H9 (cell line): ENCODE measurements at regions not wholly inside any gene's neighbourhood (a gene's known extent, or its start where the extent isn't known, plus 50 kb on each side); places are given as distances from the start of the nearest gene placed in this dataset.

Source experiments
- DNase-seq: peaks from one replicate; pipeline ENCODE4 v3.0.0-alpha.2; 2017
- H2AFZ ChIP-seq: one replicate; pipeline ENCODE4 v1.6.1; 2013; ENCODE audit warnings: mild to moderate bottlenecking, low read length, control low read depth, moderate library complexity
- H2AK5ac ChIP-seq: 2 replicates; pipeline ENCODE4 v1.6.1; 2013; ENCODE audit warnings: low read length, control low read depth, mixed read lengths; ENCODE audit not compliant: insufficient read length
- H2BK120ac ChIP-seq: one replicate; pipeline ENCODE4 v1.6.1; 2013; ENCODE audit warnings: low read depth, mild to moderate bottlenecking, low read length, control low read depth, inconsistent platforms; ENCODE audit not compliant: poor library complexity, severe bottlenecking
- H2BK12ac ChIP-seq: 2 replicates; pipeline ENCODE4 v1.6.1; 2013; ENCODE audit warnings: low read length, control low read depth, mixed read lengths, low read depth; ENCODE audit not compliant: insufficient read length
- H2BK15ac ChIP-seq: 2 replicates; pipeline ENCODE4 v1.6.1; 2013; ENCODE audit warnings: low read depth, low read length, control low read depth
- H2BK20ac ChIP-seq: one replicate; pipeline ENCODE4 v1.6.1; 2013; ENCODE audit warnings: low read depth, mild to moderate bottlenecking, low read length, control low read depth, inconsistent platforms; ENCODE audit not compliant: poor library complexity, severe bottlenecking
- H2BK5ac ChIP-seq: 2 replicates; pipeline ENCODE4 v1.6.1; 2013; ENCODE audit warnings: low read length, control low read depth, mixed read lengths; ENCODE audit not compliant: insufficient read length
- H3K14ac ChIP-seq: 2 replicates; pipeline ENCODE4 v1.6.1; 2013; ENCODE audit warnings: low read length, control low read depth; ENCODE audit not compliant: insufficient read depth
- H3K18ac ChIP-seq: 2 replicates; pipeline ENCODE4 v1.6.1; 2013; ENCODE audit warnings: low read depth, mild to moderate bottlenecking, mixed read lengths, low read length, control low read depth; ENCODE audit not compliant: insufficient read length
- H3K23ac ChIP-seq: 2 replicates; pipeline ENCODE4 v1.6.1; 2013; ENCODE audit warnings: low read length, control low read depth, mixed read lengths, low read depth; ENCODE audit not compliant: insufficient read length
- H3K23me2 ChIP-seq: 2 replicates; pipeline ENCODE4 v1.6.1; 2013; ENCODE audit warnings: low read depth, mild to moderate bottlenecking, mixed read lengths, low read length, control low read depth; ENCODE audit not compliant: insufficient read length, poor library complexity, severe bottlenecking
- H3K27ac ChIP-seq: 2 replicates; pipeline ENCODE4 v1.5.1; 2013; ENCODE audit warnings: low read length, control low read depth, mixed read lengths, low read depth; ENCODE audit not compliant: insufficient read length
- H3K27me3 ChIP-seq: 2 replicates; pipeline ENCODE4 v1.6.1; 2013; ENCODE audit warnings: low read length, control low read depth, inconsistent platforms; ENCODE audit not compliant: insufficient read depth
- H3K4ac ChIP-seq: 2 replicates; pipeline ENCODE4 v1.6.1; 2013; ENCODE audit warnings: low read depth, mild to moderate bottlenecking, control low read depth, inconsistent platforms, low read length, moderate library complexity
- H3K4me1 ChIP-seq: 2 replicates; pipeline ENCODE4 v1.6.1; 2013; ENCODE audit warnings: low read length, control low read depth, inconsistent platforms; ENCODE audit not compliant: insufficient read depth
- H3K4me2 ChIP-seq: 2 replicates; pipeline ENCODE4 v1.6.1; 2013; ENCODE audit warnings: low read length, control low read depth, mixed read lengths; ENCODE audit not compliant: insufficient read length, insufficient read depth
- H3K56ac ChIP-seq: 2 replicates; pipeline ENCODE4 v1.6.1; 2013; ENCODE audit warnings: low read depth, mild to moderate bottlenecking, mixed read lengths, low read length, control low read depth; ENCODE audit not compliant: insufficient read length
- H3K79me1 ChIP-seq: 2 replicates; pipeline ENCODE4 v1.6.1; 2013; ENCODE audit warnings: low read depth, mild to moderate bottlenecking, moderate library complexity, low read length, control low read depth, inconsistent platforms; ENCODE audit not compliant: insufficient read depth, poor library complexity, severe bottlenecking
- H3K79me2 ChIP-seq: 2 replicates; pipeline ENCODE4 v1.6.1; 2013; ENCODE audit warnings: low read length, control low read depth, inconsistent platforms; ENCODE audit not compliant: insufficient read depth
- H3K9ac ChIP-seq: 2 replicates; pipeline ENCODE4 v1.6.1; 2013; ENCODE audit warnings: low read length, control low read depth, mixed read lengths; ENCODE audit not compliant: insufficient read length; ENCODE audit errors: extremely low read depth
- H3K9me3 ChIP-seq: one replicate; pipeline ENCODE4 v1.6.1; 2013; ENCODE audit warnings: low read depth, low read length, inconsistent platforms; ENCODE audit not compliant: control insufficient read depth
- H3T11ph ChIP-seq: one replicate; pipeline ENCODE4 v1.6.1; 2013; ENCODE audit warnings: mild to moderate bottlenecking, low read length, control low read depth, inconsistent platforms
- H4K20me1 ChIP-seq: one replicate; pipeline ENCODE4 v1.6.1; 2013; ENCODE audit not compliant: control insufficient read depth, insufficient read length, insufficient read depth
- H4K5ac ChIP-seq: 2 replicates; pipeline ENCODE4 v1.6.1; 2013; ENCODE audit warnings: low read depth, mild to moderate bottlenecking, mixed read lengths, low read length, control low read depth; ENCODE audit not compliant: insufficient read length
- H4K8ac ChIP-seq: replicated peaks from 2 replicates; pipeline ENCODE4 v1.6.1; 2013; ENCODE audit warnings: low read length, control low read depth, mixed read lengths, low read depth; ENCODE audit not compliant: insufficient read length
- H4K91ac ChIP-seq: 2 replicates; pipeline ENCODE4 v1.6.1; 2013; ENCODE audit warnings: low read depth, mild to moderate bottlenecking, moderate library complexity, mixed read lengths, low read length, control low read depth; ENCODE audit not compliant: insufficient read length
- H3K27ac Mint-ChIP-seq, 3 experiments: 2 replicates in 2 of 3; 3 replicates in 1 of 3; pipeline ENCODE4 v1.8.0; 2020 to 2021; ENCODE audit warnings: mixed read lengths in 3 of 3, mild to moderate bottlenecking in 1 of 3, moderate library complexity in 1 of 3
- H3K27me3 Mint-ChIP-seq: 2 replicates; pipeline ENCODE4 v1.8.0; 2021; ENCODE audit warnings: low read depth, mild to moderate bottlenecking, moderate library complexity, mixed read lengths
- H3K36me3 Mint-ChIP-seq, 3 experiments: 2 replicates in 2 of 3; 3 replicates in 1 of 3; pipeline ENCODE4 v1.8.0; 2020 to 2021; ENCODE audit warnings: low read depth in 3 of 3, mixed read lengths in 3 of 3; ENCODE audit not compliant: insufficient read depth in 1 of 3
- H3K4me1 Mint-ChIP-seq, 2 experiments: 2 replicates each; pipeline ENCODE4 v1.8.0; 2020; ENCODE audit warnings: mixed read lengths in 2 of 2
- H3K4me3 Mint-ChIP-seq, 2 experiments: 2 replicates in 1 of 2; 3 replicates in 1 of 2; pipeline ENCODE4 v1.8.0; 2020 to 2021; ENCODE audit warnings: mild to moderate bottlenecking in 2 of 2, mixed read lengths in 2 of 2, moderate library complexity in 1 of 2
- H3K9me3 Mint-ChIP-seq, 2 experiments: 2 replicates in 1 of 2; 3 replicates in 1 of 2; pipeline ENCODE4 v1.8.0; 2020; ENCODE audit warnings: mild to moderate bottlenecking in 2 of 2, mixed read lengths in 2 of 2, moderate library complexity in 1 of 2
- CTCF ChIP-seq: fragments of 200-600 bp; sonication (generic); conservative IDR thresholded peaks from 3 replicates; pipeline ENCODE4 v1.8.0; 2021; ENCODE audit warnings: antibody characterized with exemption, mild to moderate bottlenecking
- WGBS: extraction: QIAGEN DNeasy Blood & Tissue Kit; methylation state at CpG from one replicate; pipeline ENCODE4 v1.1.7; 2013; ENCODE audit warnings: missing lambda C conversion rate, low lambda C conversion rate, mixed read lengths; ENCODE audit not compliant: insufficient read length; ENCODE audit errors: extremely low coverage; 5-methylcytosine and 5-hydroxymethylcytosine counted together

DNA sequence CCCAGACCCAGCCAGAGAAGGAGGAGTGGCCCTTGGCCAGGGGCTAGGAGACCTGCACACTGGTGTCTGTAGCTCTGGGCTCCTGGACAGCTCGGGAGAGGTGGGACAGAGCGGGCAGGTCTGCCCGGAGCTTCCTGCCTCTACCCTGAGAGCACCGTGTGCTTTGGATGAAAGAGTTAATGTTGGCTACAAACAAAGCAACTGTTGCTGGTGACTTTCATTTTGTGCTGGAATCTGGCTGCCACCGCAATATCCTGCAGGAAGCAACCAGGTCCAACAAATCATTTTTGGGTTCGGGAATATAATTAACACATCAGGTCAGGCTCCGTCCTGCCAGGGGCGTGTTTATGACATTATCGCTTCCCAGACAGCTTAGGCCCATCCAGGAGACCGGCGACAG lies 441.8 kb upstream of the MKI67 start:
- no peaks in the 10 kb centered on the region for H3K27me3 ChIP-seq
- WGBS: no CpG with 5 or more reads among the region's 11 CpGs
- H4K91ac ChIP-seq: no peak overlapping the region
- no peak overlapping the region for H3K23ac ChIP-seq
- no peak overlapping the region for H3K56ac ChIP-seq
- no peak overlapping the region for H3K4ac ChIP-seq
- peaks cover 4% of the 10 kb centered on the region for H3K27me3 Mint-ChIP-seq
- H3K18ac ChIP-seq: no peak overlapping the region
- H2BK5ac ChIP-seq: no peak overlapping the region
- H4K5ac ChIP-seq: no peak overlapping the region
- H3K23me2 ChIP-seq: no peaks in the 10 kb centered on the region
- no peak overlapping the region for H3K14ac ChIP-seq
- no peaks in the 10 kb centered on the region for H3K79me1 ChIP-seq
- no peaks in the 10 kb centered on the region for H3K9me3 ChIP-seq
- no peak overlapping the region for H2BK120ac ChIP-seq
- no peak overlapping the region for H2AFZ ChIP-seq
- H2AK5ac ChIP-seq: no peak overlapping the region
- no peak overlapping the region for H3K9ac ChIP-seq
- H3K36me3 Mint-ChIP-seq: no peaks in the 10 kb centered on the region
- no peak overlapping the region for H2BK20ac ChIP-seq
- H3K4me1 Mint-ChIP-seq: peaks cover 5 to 7% of the 10 kb centered on the region in 2 experiments
- no peak overlapping the region for H3K4me2 ChIP-seq
- TF ChIP-seq CTCF: no peak
- H2BK15ac ChIP-seq: no peak overlapping the region
- no peaks in the 10 kb centered on the region for H4K20me1 ChIP-seq
- no peak overlapping the region for H3K27ac Mint-ChIP-seq
- no peaks in the 10 kb centered on the region for H3K4me1 ChIP-seq
- DNase-seq: no peak
- H3K9me3 Mint-ChIP-seq: peaks cover 0 to 7% of the 10 kb centered on the region in 2 experiments; a peak in 1 of 5 replicates
- no peak overlapping the region for H3K4me3 Mint-ChIP-seq
- no peak overlapping the region for H3K27ac ChIP-seq
- H3T11ph ChIP-seq: no peak overlapping the region
- H2BK12ac ChIP-seq: no peak overlapping the region
- H4K8ac ChIP-seq: no peak overlapping the region
- no peaks in the 10 kb centered on the region for H3K79me2 ChIP-seq
